HK-2 (cell line): ENCODE measurements at regions not wholly inside any gene's neighbourhood (a gene's known extent, or its start where the extent isn't known, plus 50 kb on each side); places are given as distances from the start of the nearest gene placed in this dataset.
"Not testable (repeated sequence)": the region's sequence is repeated elsewhere in the genome, so short reads cannot be mapped to it uniquely, and the experiment has no call there.

Source experiments
- DNase-seq: peaks from one replicate; pipeline ENCODE4 v3.0.0-alpha.2; 2018; ENCODE audit not compliant: unreplicated experiment

DNA sequence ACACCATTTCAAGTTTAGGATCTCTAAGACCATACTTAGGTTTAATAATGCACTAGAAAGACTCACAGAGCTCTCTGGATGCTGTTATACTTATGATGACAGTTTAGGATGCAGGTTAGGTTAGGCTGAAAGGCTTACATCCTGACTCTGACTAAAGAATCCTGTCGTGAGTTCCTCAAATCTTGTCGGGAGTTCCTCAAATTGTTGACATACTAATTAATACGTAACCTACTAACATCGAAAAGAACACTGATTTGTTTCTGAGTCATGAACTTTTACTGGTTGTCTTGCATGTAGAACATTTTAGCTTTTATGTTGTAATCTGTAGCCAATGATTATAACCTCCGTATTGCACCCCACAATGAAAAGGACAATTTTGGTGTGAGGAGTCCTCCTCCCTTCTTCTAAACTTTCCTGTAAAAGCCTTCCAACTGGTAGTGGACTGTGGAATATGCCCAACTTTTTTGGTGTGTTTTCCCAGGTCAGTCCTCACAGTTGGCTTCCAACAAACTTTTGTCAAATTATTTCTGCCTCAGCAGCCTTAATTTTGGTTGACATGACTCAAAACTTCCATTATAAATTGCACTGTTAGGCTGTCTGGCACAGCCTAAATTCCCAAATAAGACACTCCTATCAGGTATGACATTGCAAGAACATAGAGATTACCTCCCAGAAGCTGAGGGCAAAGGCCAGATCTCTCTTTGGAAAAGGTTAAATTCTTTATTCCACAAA lies 107.9 kb upstream of the PALMD start:
- DNase-seq, result no peak

DNA sequence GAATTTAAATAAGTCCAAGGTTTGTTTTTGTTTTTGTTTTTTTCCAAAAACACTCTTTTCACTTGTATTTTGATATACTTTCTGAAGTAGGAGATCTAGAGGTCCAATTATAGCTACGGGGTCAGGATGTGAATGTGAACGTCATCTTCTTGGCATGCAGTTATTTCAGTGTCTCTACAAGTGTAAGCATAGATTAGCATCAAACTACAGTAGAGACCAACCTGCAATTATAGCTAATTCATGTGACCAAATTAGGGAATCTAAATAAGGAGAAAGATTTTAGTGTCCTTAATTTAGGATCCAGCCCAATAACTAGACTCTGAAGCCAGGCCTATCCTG lies 107.3 kb upstream of the PALMD start:
- no peak for DNase-seq

DNA sequence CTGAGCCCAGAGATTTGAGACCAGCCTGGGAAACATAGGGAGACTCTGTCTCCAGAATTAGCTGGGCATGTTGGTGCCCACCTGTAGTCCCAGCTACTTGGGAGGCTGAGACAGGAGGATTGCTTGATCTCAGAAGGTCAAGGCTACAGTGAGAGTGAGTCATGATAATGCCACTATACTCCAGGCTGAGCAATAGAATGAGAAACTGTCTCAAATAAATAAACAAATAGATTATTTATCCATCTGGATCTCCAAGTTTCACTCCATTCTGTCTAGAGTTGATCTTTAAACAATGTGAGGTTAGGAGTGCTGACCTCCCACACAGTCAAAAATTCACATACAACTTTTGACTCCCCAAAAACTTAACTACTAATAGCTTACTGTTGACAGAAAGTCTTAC lies 106.8 kb upstream of the PALMD start:
- no peak for DNase-seq

DNA sequence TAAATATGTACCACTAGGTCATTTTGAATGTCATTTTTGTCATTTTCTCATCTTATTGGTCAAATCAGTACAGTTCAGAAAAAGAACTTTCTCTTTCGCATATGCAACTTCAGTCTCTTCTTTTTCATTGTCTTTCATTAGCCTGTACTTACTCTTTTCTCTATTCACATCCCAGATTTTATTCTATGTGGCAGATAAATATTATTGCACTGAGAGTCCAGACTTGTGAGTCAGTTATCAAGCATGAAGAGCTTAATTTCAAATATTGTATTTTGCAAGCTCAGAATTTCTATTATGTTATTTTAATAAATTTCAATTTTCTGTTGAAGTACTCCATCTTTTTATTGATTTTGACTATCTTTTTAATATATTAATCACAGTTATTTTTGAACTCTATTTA lies 105.2 kb upstream of the PALMD start:
- no peak for DNase-seq

- DNase-seq, result no peak
Measured at GRCh38 chr1:99544328-99544727, 101.6 kb upstream of the PALMD start.

GRCh38 chr1:99546432-99547416 lies 99.2 kb upstream of the PALMD start:
- no peak for DNase-seq

DNA sequence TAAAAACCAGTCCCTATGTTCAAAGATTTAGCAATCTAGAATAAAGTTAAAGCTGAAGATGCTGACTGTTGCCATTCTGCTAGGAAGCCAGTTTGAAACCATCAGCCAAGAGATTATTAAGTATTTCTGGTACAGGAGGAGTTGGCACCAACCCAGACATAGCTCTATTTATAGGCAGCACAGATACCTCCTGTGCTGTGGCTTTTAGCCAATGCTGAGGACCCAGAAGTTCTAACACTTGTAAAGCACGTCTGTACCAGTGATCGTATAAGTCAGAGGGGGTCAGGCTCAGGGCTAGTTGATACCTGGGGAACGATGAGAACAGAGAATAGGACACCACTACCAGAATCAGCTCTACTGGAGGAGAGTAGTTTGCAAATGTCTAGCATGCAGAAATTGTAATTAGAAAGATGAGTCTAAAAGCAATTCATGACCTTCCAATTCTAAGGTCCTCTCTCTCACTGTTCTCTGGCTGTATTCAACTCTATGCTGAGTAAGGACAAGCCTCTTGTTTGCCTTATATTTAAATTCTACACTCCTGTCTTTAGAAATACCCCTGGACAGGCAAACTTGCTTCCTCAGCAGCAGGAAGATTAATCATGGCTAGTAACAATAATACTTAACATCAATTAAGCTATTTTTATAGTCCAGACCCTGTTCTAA lies 96.8 kb upstream of the PALMD start:
- no peak for DNase-seq

- no peak for DNase-seq
Measured at GRCh38 chr1:99550198-99550597, 95.7 kb upstream of the PALMD start.

DNA sequence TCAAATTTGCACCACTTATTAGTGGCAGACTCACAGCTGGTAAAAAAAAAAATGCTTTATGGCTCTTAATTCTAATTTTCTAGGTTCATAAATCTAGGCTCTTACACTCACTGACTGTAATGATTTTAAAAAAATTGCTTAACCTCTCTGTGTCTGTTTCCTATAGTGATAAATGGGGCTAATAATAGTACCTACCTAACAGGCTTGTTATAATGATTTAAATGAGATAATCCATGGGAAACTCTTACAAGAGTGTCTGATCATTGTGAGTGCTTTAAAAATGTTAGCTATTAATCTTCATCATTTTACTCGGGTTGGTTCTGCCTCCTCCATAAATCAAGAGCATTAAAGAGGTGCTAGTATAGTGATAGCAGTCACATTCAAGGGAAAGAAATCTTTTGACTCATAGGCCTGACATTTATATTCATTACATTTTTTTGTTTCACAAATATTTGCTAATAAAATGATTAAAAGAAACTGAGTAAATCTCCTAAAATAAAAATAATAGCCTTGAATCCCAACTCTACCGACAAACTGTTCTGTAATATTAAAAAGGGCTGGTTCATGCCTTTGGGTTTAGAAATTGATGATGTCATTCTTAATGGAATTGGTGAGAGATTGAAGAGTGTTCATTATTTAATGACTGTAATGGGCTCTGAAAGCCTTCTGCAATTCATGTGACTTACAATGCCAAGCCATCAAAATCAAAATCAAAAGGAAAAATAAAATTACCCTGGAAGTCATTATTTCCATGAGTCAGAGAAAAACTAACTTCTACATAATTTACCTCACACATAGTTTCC lies 93.9 kb upstream of the PALMD start:
- DNase-seq, result no peak

- no peak for DNase-seq
Measured at GRCh38 chr1:99553301-99553700, 92.6 kb upstream of the PALMD start.

GRCh38 chr1:99553819-99554218 lies 92.1 kb upstream of the PALMD start:
- DNase-seq, result not testable (repeated sequence)

- no peak for DNase-seq
Measured at GRCh38 chr1:99554727-99555126, 91.2 kb upstream of the PALMD start.

- DNase-seq, result no peak
Measured at GRCh38 chr1:99557546-99558202, 88.2 kb upstream of the PALMD start.

DNA sequence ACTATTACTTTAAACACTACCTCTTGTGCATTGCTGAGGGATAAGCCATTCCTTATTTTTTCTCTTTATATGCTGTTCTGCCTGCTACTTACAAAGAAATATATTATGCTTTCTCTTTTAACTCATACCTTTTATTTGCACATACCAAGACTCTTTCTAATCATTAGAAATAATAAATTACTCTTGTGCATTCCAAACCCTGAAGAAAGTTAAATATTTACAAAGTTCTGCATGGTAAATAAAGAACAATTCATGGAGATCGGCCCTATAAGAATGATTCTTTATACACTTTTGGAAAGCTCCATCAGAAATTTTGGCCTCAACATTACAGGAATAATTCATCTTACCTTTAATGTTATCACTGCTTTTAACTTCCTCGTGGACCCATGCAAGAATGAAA lies 86.7 kb upstream of the PALMD start:
- DNase-seq, result no peak

- no peak for DNase-seq
Measured at GRCh38 chr1:99560207-99561040, 85.5 kb upstream of the PALMD start.

DNA sequence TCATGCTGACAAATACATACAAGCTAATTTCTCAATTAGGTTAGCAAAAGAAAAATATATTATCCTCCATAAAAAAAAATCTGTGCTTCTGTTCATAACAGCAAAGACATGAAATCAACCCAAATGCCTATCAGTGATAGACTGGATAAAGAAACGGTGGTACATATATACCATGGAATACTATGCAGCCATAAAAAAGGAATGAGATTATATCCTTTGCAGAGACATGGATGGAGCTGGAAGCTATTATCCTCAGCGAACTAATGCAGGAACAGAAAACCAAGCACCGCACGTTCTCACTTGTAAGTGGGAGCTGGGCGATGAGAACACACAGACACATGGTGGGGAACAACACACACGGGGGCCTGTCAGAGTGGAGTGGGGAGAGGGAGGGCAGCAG lies 84.0 kb upstream of the PALMD start:
- DNase-seq, result no peak

GRCh38 chr1:99565606-99566289 lies 80.2 kb upstream of the PALMD start:
- no peak for DNase-seq

- no peak for DNase-seq
Measured at GRCh38 chr1:99566290-99567021, 79.5 kb upstream of the PALMD start.

DNA sequence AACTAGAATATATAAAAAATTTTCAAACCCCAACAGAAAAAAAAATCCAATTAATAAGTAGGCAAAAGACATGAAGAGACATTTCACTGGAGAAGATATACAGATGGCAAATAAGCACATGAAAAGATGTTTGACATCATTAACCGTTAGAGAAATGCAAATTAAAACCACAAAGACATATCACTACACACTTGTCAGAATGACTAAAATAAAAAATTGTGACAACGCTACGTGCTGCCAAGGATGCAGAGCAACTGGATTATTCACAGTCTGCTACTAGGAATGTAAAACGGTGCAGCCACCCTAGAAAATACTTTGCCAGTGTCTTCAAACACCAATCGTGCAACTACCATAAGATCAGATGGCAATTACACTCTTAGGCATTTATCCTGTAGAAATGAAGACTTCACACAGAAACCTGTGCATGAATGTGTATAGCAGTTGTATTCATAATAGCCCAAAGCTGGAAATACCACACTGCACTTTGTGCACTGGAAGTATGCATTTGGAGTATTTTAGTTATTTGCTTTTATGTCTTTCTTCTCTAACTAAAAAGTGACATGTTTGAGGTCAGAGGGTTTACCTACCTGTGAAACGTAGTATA lies 75.3 kb upstream of the PALMD start:
- DNase-seq, result no peak
